ENCODE measurements at regions not wholly inside any gene's neighbourhood (a gene's known extent, or its start where the extent isn't known, plus 50 kb on each side); places are given as distances from the start of the nearest gene placed in this dataset.

DNA sequence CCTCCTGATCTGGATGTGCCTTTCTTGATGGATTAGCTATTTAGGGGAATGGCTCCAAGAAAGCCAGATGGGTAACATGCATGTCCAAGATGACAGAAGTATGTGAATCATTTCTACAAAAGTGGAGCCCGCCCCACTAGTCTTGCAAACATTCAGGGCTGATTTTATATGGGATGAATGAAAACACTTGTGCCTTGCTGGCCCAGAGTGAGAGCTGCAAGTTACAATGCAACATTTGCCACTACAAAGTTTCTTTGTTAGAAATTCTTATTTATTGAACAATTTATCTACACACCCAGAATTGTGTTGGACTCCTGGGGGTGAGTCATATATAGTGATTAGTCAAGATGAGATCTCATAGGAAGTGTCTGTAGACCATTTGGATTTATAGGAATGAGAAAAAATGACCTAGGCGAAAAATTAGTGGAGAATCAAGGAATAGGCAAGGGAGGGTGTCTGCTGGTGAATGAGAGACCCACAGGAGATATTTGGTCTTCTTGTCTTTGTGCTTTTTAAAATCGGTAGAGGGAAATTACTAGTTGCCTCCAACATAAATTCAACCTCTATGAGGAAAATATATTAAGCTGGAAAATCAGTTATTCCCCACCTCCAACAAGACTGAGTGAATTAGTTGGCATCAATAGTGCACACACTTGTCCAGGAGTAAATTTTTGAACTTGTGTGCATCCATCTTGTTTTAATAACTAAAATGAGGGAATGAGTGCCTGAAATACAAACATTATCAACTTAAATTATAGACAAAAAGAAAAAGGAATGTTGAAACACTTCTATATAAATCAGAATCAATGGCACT is 53.5 kb upstream of the DCBLD2 start:
- intact Hi-C loops (cut with DNase I): no loop called here
- no peak for DNase-seq

DNA sequence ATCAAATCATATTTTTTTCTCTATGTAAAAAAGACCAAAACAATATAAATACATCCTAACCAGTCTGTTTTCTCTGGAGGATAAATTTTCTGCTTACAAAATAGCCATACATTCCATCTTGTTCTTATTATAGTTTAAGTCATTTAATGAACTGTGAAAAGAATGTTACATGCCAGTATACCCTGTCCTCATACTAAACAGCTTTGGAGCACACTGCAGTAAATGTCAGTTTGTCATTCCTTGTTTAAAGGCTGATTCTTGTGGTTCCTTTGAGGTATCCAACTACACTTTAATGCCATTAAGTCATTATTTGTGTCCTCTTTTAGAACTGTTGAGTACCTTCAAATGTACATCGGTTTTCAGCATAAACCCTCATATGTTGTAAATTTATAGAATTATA is 52.7 kb upstream of the DCBLD2 start:
- H3K27ac ChIP-seq: no peak overlapping the region
- H3K27me3 ChIP-seq (ENCODE audit: low read depth): no peaks in the 10 kb centered on the region
- no peaks in the 10 kb centered on the region for H3K9me3 ChIP-seq
- ATAC-seq: no peak
- H3K36me3 ChIP-seq: no peaks in the 10 kb centered on the region
- intact Hi-C loops (cut with DNase I): no loop called here
- H3K4me3 ChIP-seq: no peak overlapping the region
- TF ChIP-seq, protein P1, sequence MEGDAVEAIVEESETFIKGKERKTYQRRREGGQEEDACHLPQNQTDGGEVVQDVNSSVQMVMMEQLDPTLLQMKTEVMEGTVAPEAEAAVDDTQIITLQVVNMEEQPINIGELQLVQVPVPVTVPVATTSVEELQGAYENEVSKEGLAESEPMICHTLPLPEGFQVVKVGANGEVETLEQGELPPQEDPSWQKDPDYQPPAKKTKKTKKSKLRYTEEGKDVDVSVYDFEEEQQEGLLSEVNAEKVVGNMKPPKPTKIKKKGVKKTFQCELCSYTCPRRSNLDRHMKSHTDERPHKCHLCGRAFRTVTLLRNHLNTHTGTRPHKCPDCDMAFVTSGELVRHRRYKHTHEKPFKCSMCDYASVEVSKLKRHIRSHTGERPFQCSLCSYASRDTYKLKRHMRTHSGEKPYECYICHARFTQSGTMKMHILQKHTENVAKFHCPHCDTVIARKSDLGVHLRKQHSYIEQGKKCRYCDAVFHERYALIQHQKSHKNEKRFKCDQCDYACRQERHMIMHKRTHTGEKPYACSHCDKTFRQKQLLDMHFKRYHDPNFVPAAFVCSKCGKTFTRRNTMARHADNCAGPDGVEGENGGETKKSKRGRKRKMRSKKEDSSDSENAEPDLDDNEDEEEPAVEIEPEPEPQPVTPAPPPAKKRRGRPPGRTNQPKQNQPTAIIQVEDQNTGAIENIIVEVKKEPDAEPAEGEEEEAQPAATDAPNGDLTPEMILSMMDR (IDR thresholded peaks at IDR 0.05): no peak
- no peaks in the 10 kb centered on the region for H3K4me1 ChIP-seq
- DNase-seq: no peak

More for the DNA sequence above, 53.5 kb upstream of the DCBLD2 start:
- Histone ChIP-seq H3K4me1 (no peaks in the 10 kb centered on the region), H3K4me3 (no peak overlapping the region), H3K36me3 (no peaks in the 10 kb centered on the region), H3K9me3 (no peaks in the 10 kb centered on the region), H3K27ac (no peak overlapping the region), H3K27me3 (ENCODE audit: low read depth) (no peaks in the 10 kb centered on the region)
- TF ChIP-seq, protein P1 (IDR thresholded peaks at IDR 0.05): no peak
- no peak for ATAC-seq

DNA sequence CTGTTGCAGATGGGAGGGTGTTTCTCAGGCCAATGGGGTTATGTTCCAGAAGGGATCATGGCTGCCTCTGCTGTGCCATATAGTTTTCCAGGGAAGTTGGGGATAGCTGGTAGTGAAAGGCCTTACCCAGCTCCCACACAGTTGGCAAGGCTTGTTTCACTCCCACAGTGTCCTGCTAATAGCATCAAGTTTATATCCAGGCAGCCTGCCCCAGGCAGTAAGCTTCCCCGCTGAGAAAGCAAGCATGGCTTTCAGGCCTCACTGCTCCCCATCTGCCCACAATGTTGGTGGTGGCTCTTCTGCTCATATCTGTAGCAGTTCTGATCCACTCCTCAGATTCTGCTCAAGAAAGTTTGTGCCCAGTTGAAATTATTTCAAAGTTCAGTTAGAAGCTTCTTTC is 50.9 kb upstream of the DCBLD2 start:
- no peak for DNase-seq
- Histone ChIP-seq H3K4me1 (no peaks in the 10 kb centered on the region), H3K9me3 (no peaks in the 10 kb centered on the region), H3K36me3 (no peaks in the 10 kb centered on the region), H3K27ac (no peak overlapping the region), H3K27me3 (ENCODE audit: low read depth) (no peaks in the 10 kb centered on the region), H3K4me3 (no peak overlapping the region)
- intact Hi-C loops (cut with DNase I): no loop called here
- TF ChIP-seq, protein P1 (IDR thresholded peaks at IDR 0.05): no peak
- ATAC-seq: no peak
